CD1c-positive myeloid dendritic cell (primary cell): ENCODE measurements at regions not wholly inside any gene's neighbourhood (a gene's known extent, or its start where the extent isn't known, plus 50 kb on each side); places are given as distances from the start of the nearest gene placed in this dataset.

ENCODE experiments used
- DNase-seq: peaks from one replicate; pipeline ENCODE4 v3.0.0-alpha.2; 2016; ENCODE audit errors: extremely low spot score

DNA sequence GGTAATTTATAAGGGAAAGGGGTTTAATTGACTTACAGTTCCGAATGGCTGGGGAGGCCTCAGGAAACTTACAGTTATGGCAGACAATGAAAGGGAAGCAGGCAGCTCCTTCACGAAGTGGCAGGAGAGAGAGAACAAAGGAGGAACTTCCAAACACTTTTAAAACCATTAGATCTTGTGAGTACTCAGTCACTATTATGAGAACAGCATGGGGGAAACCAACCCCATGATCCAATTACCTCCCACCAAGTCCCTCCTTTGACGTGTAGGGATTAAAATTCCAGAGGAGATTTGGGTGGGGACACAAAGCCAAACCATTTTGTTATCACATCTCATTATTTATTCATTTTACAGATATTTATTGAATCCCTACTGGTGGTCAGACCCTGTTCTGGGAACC lies 822.8 kb downstream of the GALC start:
- no peak for DNase-seq

DNA sequence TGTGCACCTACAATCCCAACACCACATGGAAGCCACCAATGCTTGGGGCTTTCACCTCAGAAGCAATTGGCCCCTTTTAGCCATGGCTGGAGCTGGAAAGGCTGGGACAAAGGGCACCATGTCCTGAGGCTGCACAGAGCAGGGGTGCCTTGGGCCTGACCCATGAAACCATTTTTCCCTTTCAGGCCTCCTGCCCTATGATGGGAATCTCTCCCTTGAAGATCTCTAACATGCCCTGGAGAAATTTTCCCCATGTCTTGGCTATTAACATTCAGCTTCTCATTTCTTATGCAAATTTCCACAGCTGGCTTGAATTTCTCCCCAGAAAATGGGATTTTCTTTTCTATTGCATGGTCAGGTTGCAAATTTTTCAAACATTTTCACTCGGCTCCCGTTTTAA lies 823.6 kb downstream of the GALC start:
- no peak for DNase-seq

DNA sequence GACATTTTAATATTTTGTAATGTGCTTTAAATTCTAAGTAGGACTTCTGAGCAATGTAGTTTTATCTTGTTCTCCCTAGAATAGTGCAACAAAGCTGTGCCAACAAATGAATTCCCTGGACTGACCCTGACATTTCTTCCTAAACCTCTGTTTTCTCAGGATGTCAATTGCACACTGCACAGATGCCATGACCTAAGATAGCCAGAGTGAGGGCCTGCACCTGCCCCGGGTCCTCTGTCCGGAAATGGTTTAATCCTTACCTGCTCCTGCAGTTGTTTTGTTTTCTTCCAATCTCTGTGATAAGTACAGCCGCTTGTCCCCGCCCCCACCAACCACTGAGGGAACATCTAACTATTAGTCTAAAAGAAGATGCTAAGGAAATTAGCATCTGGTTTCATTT lies 831.5 kb downstream of the GALC start:
- no peak for DNase-seq

DNA sequence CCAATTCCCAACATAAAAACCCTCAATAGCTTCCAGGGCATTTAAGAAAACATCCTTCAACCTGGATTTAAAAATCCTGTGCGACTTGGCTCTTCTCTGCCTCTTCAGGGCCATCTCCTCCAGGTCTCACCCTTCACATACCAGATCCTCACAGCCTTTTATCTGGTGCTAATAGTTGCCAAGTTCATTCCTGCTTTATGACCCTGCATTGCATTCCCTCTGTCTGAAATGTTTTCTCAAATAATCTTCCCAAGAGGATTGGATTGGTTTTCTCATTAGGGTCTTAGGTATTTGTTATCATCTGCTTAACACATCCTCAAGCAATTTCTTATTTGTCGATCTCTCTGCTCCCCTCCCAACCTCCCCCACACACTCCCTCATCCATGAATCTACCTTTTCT lies 832.0 kb downstream of the GALC start:
- no peak for DNase-seq

DNA sequence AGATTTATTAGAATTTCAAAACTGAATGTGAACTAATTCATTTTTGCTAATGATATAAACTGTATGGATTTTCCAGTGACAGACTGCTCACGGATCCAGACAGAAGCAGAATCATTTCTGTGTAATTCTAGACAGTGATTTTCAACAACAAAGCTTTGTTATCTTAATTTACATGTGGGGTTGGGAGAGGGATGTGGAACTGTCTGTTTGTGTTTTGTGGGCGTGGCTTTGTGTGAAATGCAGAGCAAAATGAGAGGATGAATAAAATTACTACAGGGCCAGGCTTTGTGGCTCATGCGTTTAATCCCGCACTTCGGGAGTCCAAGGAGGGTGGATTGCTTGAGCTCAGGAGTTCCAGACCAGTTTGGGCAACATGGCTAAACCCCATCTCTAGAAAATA lies 834.7 kb downstream of the GALC start:
- DNase-seq = no peak

DNA sequence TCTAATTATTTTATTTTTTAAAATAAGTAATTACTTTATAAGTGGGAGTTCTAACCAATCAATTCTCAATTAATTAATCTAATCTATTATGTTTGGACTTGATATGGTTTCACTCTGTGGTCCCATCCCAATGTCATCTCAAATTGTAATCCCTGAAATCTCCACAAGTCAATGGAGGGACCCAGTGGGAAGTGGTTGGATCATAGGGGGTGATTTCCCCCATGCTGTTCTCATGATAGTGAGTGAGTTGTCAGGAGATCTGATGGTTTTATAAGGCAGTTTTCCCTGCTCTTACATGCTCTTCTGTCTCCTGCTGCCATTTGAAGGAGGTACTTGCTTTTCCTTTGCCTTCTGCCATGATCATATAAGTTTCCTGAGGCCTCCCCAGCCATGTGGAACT lies 836.1 kb downstream of the GALC start:
- no peak for DNase-seq

DNA sequence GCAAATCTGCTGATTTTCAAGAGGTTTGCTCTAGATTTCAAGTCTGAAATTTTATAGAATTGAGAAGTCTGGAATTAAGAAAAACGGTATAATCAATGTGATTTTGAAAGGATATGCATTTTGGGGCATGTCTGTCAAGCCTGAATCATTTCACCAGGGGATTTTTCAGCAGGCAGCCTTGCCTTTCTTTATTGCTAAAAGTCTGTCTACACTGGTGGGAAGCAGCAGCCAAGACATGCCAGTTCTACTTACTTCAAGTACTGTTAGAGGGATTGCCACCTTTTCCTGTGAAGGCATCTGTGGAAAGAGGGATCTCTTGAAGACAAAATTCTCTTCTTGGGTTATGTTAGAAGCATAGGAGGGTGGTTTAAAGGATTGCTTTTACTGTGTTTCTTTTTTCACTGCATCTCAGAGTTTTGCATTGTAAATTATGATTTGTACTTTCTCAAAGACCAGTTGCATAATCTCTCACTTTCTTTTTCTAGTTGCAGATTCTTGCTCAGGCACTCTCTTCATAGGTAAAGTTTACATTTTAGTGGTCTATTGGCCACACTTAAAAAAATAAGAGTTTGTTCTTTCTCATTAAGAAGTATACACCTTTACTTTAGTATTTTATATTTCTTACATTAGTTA lies 837.0 kb downstream of the GALC start:
- DNase-seq = no peak

DNA sequence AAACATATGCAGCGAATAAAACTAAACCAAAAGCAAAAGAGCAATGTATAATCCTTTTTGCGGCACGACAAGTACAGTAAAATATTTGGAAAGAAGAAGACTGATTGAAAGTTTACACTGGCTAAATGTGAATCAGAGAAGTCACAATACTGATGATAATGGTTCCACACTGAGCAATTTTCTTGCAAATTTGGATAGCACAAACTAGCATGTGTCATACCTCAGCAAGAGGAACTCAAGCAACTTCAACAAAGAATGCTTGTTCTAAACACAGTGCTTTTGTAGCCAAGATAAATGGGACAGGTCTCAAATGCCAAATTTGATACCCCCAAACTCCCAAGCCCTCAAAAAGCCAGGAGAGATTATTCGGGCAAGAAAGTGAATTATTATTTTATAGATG lies 839.1 kb downstream of the GALC start:
- DNase-seq = no peak

DNA sequence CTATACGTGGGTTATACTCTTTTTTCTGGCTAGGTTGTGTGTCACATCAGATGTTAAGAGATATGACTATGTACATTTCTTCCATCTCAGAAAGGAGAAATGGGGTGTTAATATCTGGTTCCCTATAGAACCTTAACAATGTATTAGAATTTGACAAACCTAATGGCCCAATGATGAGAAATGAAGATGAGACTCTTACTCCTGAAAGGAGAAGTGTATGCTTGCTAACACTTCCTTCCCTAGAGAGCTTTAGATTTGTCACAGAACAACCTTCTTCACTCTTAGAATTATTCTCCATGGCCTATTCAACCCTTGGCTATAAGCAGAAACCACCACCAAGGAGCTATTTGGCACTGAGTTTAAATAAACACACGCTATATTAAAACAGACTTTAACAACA lies 839.6 kb downstream of the GALC start:
- no peak for DNase-seq

DNA sequence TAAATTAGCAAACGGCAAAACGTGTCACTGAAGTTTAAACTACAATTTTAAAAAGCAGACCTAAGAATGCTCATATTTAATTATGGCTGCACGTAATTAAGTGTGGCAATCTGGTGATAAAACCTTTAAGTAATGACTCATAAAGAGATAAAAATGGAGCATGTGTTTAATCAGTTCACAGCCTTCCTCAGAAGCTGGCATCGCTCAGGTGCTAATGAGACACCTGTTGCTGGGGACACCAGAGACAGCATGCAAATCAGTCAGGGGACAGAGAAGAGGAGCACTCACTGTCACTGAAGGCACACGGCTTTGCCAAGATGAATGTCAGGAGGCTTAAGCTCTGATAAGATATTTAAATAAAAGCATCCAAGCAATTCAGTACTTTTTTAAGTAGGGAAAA lies 840.3 kb downstream of the GALC start:
- no peak for DNase-seq

DNA sequence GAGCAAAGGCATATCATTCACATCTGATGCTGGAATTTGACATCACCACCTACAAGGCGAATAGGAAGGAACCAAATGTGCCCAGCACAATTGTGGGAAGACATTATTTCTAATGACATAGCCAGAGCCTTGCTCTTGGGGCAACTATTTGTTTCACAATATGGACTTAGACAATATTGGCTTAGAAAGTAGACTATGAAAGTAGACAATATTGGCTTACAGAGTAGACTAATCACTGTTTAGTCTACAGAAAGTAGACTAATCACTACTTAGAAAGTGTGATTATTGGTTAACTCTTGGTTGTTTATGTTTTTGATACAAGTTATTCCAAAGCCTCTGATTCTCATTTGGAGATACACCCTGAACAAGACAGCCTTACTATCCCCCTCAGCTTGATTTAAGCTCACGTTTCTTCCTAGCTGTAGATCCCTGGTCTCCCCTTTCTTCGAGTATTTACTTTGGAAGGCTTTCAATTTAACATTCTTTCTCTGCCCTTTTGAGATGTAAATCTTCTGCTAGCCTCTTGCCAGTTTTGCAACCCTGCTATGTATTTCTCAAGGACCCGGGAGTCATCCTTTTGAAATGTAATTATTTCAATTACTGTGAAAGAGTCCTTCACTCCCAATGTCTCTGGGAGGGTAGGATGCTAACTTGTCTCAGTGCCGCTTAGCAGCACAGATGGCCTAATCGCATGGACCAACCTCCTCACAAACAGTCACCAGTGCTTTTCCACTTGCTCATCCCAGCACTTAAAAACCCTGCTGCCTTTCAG lies 843.2 kb downstream of the GALC start:
- DNase-seq = no peak

DNA sequence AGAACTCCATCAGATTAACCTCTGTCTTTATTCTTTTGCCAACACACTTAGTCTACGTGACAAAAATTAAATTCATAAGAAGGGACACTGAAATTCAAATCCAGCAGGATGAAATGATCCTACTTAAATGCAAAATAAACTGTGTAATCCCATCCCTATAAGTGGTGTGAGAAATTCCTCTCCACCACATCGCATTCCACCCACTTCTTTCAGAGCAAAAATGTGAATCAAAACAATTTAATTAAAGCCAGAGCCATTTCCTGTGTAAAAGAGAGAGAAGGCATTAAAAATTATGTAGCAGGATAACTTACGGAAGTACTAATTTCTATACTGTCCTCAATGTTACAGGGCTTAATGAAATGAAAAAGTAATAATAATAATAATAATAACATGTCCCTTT lies 844.3 kb downstream of the GALC start:
- DNase-seq = no peak

DNA sequence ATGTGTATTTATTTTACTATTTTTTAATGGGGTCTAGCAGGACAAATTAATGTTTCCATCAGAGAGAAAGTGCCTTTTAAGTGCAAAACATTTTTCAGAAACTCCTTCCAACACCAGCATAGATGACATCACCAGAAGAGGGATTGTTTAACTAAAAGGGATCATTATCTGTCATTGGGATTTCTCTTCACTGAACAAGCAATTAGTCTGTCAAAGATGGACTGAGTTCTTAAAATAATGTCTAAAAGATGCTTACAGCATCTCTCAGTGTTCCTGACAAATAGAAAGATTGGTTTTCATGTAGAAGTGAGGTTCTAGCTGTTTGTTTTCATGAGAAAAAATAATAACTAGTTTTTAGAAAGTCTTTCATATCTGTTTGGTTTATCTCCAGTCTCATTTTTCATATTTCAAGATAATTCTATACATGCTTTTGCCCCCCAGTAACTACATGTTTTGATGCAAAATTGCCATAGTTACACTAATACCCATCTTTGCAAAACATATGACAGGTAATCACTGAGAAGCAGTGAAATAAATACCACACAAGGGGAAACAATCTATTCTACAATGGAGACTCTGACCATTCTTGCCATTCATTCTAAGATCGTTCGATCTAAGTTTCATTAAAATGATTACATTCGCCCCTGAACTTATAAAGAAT lies 850.3 kb downstream of the GALC start:
- DNase-seq = no peak

DNA sequence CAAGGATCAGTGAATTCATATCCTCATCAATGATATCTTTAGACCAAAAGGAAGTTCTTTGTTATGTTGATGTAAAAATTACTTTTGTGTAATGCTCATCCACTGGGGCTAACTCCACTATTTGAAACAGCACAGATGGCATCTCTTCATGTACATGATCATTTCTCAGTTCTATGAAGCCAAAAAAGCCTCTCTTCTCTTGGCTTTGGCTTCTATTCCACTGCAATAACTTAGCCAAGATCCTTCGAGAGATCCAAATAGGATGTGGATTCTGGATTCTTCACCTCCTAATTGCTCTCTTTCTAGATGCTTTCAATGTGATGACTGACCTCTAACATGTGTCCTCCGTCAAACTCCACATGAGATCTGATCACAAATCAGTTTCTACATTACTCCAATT lies 851.2 kb downstream of the GALC start:
- DNase-seq = no peak

DNA sequence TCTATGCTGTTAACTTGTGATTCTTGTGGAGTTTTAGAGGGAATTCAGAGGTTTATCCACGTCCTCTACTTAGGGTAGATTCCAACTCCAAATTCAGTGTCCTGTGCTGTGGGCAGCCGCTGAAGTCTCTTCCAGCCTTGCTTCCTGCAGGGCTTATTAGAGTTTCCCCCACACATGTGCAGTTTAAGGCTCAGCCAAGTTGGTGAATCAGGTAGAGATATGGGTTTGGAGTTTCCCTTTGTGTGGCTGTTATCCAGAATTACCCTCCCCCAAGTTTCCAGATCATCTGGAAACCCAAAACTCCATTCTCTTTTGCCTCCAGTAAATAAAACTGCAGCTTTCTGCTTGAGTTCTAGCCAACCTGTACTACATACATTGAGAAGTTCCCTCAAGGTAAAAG lies 853.7 kb downstream of the GALC start:
- no peak for DNase-seq

DNA sequence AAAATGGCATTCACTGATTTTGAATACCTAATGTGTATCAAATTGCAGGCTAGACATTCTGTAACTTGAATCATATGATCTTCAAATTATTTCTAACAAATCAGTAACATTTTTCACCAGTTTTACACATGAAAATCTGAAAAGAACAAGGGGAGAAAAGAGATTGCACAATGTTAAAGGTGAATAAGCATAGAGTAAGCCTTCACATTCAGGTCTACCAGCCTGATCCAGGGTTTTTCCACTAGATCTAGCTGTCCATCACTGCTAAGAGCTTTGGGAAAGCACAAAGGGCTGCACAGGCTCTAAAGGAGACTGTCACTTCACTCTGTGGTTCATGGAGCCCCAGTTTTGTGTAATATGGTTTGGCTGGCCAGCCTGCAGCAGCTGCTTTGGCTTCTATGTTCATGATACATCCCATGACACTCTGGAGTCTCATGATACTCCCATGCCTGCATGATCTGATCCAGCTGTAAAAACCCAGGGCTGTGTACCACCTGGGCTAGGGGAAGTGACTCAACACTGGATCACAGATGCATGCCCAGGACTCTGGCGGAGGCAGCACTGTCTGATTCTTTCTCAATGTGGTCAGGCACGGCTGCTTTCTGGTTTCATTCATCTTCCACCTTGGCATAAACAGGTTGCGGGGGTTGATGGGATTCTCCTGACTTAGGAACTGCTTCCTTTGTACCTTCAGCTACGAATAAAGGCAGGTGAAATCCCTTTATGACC lies 859.7 kb downstream of the GALC start:
- no peak for DNase-seq

DNA sequence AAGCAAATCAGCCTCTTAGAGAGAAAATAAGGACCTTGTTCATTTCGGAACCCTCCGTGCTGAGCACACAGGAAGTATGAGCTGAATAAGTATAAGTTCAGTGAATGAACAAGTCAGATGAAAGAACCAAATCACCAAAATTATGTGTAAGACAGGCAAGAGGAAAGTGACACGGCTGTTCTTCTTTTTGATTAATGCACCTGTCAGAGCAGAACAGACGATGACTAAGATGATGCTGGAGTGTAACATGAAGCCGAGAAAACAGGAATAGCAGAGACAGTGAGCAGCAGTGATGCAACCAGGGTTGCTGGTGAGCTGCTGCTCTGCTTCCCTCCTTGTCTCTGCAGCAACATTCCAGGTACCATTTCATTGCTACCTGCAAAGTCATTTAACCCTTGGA lies 861.1 kb downstream of the GALC start:
- DNase-seq = no peak

DNA sequence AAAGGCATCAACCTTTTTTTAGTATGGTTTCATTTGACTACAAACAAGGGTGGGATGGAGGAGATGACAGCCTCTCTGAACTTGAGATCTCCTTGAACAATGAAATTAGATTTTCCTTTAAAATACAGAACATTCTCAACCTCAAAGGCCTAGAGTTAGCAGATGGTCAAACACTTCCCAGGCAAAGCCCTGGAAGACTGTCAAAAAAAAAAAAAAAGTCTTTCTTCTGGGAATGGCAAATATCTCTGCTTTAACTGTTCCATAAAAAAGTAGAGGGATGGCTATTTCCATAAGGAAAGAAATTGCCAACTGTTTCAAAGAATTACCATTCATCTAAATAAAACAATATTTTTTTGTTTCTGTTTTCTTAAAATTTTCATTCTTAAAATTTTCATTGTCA lies 870.8 kb downstream of the GALC start:
- no peak for DNase-seq

DNA sequence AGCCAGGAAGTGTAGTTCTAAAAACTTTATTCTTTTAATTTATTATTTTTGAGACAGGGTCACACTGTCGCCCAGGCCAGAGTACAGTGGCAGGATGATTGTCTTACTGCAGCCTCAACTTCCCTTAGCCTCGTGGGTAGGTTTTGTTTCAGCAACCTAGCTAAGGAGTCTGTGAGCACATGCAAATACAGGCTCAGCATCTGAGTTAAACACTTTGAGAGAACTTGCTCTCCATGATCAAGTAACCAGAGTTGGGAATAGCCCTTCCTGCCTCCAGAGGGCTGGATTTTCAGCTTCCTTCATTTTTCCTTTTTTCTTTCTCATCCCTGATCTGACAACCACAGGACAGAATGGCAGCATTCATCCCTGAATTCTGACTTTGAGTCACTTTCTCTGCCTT lies 871.3 kb downstream of the GALC start:
- no peak for DNase-seq

DNA sequence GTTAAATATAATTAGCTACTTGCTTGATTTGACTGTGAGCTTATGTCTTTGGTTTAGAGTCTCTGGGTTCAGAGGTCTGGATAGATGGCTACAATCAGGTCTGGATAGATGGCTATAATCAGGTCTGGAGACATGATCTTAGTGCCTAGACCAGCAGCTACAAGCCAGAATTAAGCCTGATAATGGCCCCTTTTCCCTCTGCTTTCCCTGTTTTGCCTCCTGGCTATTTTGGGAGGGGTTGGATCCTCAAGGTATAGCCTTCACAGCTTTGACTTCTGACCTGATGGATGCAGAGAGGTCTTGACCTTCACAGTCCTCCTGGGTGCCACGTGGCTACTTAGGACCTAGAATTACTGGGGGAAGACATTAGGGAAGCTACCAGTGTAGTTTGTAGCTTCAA lies 877.7 kb downstream of the GALC start:
- no peak for DNase-seq

DNA sequence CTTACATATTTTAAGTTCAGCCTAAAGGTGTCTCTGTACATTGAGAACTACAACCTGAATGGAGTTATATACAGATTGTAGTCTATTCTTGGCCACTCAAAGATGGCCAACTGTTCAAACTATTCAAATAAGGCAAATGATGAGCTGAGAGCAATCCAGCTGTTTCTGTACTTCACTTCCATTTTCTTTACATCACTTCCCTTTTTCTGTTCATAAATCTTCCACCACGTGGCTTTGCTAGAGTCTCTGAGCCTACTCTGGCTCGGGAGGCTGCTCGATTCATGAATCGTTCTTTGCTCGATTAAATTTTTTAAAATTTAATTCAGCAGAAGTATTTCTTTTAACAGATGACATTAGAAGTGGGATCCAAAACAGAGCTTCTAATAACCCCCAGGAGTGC lies 879.7 kb downstream of the GALC start:
- no peak for DNase-seq

DNA sequence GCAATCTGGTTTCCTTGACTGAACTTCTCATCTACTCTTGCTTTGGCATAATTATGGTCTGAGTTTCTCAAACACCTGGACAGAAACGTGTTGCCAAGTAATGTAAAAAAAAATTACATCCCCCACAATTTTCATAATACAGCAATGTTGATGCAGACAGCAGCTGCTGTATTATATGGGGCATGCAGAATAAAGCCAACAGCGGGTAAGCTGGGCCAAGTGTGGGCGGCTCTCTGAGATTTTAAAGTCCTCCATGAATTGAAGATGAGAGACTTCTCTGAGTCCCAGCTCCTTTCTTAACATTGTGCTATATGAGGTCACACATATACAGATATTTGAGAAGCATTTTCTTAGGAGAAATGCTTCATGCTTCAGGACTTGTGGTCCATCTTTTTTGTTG lies 881.2 kb downstream of the GALC start:
- DNase-seq = no peak

DNA sequence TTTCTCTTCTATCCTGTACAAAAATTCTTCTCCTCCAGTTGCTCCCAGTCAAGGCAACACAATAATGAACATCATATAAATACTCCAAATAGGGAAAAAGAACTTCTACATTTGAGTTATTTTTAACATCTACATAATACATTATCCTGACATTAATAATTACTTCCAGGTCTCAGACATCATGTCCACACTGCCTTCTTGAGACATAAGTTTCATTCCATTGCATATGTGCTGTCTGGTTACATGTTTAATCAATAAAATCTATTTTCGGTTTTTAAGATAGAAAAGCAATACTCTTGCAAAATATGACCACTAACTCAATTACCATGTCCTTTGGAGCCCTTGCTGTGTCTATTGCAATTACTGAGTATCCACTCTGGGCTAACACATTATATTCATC lies 881.9 kb downstream of the GALC start:
- DNase-seq = no peak
